ENCODE measurements at regions not wholly inside any gene's neighbourhood (a gene's known extent, or its start where the extent isn't known, plus 50 kb on each side); places are given as distances from the start of the nearest gene placed in this dataset.

- no peak overlapping the region for H3K4me3 ChIP-seq (replicated peaks; ENCODE audit: insufficient read depth, low read length)
- TF ChIP-seq SPI1 (IDR thresholded peaks at IDR 0.05; ENCODE audit: borderline replicate concordance, low read depth): no peak
- no peak for TF ChIP-seq REST (IDR thresholded peaks at IDR 0.05; ENCODE audit: insufficient replicate concordance, low read depth)
- H3K27ac ChIP-seq (replicated peaks): no peak overlapping the region
- H3K27me3 ChIP-seq (ENCODE audit: insufficient read depth, poor library complexity, severe bottlenecking): no peaks in the 10 kb centered on the region
- DNase-seq (ENCODE audit: low read depth in 1 of 2, low spot score in 1 of 2): no peak
Measured at GRCh38 chr5:143692342-143692741, 119.6 kb upstream of the HMHB1 start.

- Histone ChIP-seq H3K4me3 (replicated peaks; ENCODE audit: insufficient read depth, low read length) (no peak overlapping the region), H3K27ac (replicated peaks) (no peak overlapping the region), H3K27me3 (ENCODE audit: insufficient read depth, poor library complexity, severe bottlenecking) (no peaks in the 10 kb centered on the region)
- TF ChIP-seq SPI1 (IDR thresholded peaks at IDR 0.05; ENCODE audit: borderline replicate concordance, low read depth): no peak
- no peak for DNase-seq (ENCODE audit: low read depth in 1 of 2, low spot score in 1 of 2)
Measured at GRCh38 chr5:143691945-143692290, 120.0 kb upstream of the HMHB1 start.

GRCh38 chr5:143691287-143691944 is 120.5 kb upstream of the HMHB1 start:
- no peak for TF ChIP-seq REST (IDR thresholded peaks at IDR 0.05; ENCODE audit: insufficient replicate concordance, low read depth)
- H3K27ac ChIP-seq (replicated peaks): no peak overlapping the region
- H3K27me3 ChIP-seq (ENCODE audit: insufficient read depth, poor library complexity, severe bottlenecking): no peaks in the 10 kb centered on the region
- no peak for DNase-seq (ENCODE audit: low read depth in 1 of 2, low spot score in 1 of 2)
- no peak overlapping the region for H3K4me3 ChIP-seq (replicated peaks; ENCODE audit: insufficient read depth, low read length)

- Histone ChIP-seq H3K27me3 (ENCODE audit: insufficient read depth, poor library complexity, severe bottlenecking) (no peaks in the 10 kb centered on the region), H3K4me3 (replicated peaks; ENCODE audit: insufficient read depth, low read length) (no peak overlapping the region), H3K27ac (replicated peaks) (no peak overlapping the region)
- no peak for DNase-seq (ENCODE audit: low read depth in 1 of 2, low spot score in 1 of 2)
- TF ChIP-seq CTCF (IDR thresholded peaks at IDR 0.05; ENCODE audit: insufficient read depth, low read length) (no peak), REST (IDR thresholded peaks at IDR 0.05; ENCODE audit: insufficient replicate concordance, low read depth) (no peak), SPI1 (IDR thresholded peaks at IDR 0.05; ENCODE audit: borderline replicate concordance, low read depth) (no peak), POLR2AphosphoS5 (IDR thresholded peaks at IDR 0.05; ENCODE audit: low read depth) (no peak), GABPA (IDR thresholded peaks at IDR 0.05; ENCODE audit: low read depth) (no peak)
Measured at GRCh38 chr5:143687604-143688003, 124.4 kb upstream of the HMHB1 start.

Measured in HL-60 (cell line).